ENCODE measurements at regions not wholly inside any gene's neighbourhood (a gene's known extent, or its start where the extent isn't known, plus 50 kb on each side); places are given as distances from the start of the nearest gene placed in this dataset.
"Not testable (repeated sequence)": the region's sequence is repeated elsewhere in the genome, so short reads cannot be mapped to it uniquely, and the experiment has no call there.

- Histone ChIP-seq H3K27ac (no peak overlapping the region), H3K9me3 (no peaks in the 10 kb centered on the region), H3K4me1 (ENCODE audit: insufficient read depth) (no peaks in the 10 kb centered on the region), H3K27me3 (no peaks in the 10 kb centered on the region), H3K36me3 (no peaks in the 10 kb centered on the region), H3K4me3 (no peak overlapping the region)
- 58 to 79% (median 70%) methylated on average over 2 of the region's 2 CpGs for WGBS, 3 donors
- TF ChIP-seq EP300 (IDR thresholded peaks at IDR 0.05) (no peak), POLR2A (IDR thresholded peaks at IDR 0.05) (no peak), CTCF (IDR thresholded peaks at IDR 0.05) (no peak)
- intact Hi-C loops (cut with DNase I), result no loop called here
- DNase-seq, result no peak
Observed at GRCh38 chr5:74390822-74391221, 249.7 kb downstream of the ENC1 start.

GRCh38 chr5:74390306-74390637 lies 250.3 kb downstream of the ENC1 start:
- Histone ChIP-seq H3K27me3 (no peaks in the 10 kb centered on the region), H3K9me3 (no peaks in the 10 kb centered on the region), H3K4me1 (ENCODE audit: insufficient read depth) (no peaks in the 10 kb centered on the region), H3K27ac (no peak overlapping the region), H3K36me3 (no peaks in the 10 kb centered on the region), H3K4me3 (no peak overlapping the region)
- WGBS, 3 donors, result 83 to 89% (median 84%) methylated on average over 1 of the region's 1 CpG
- TF ChIP-seq CTCF (IDR thresholded peaks at IDR 0.05) (no peak), EP300 (IDR thresholded peaks at IDR 0.05) (no peak), POLR2A (IDR thresholded peaks at IDR 0.05) (no peak)
- DNase-seq, result no peak
- intact Hi-C loops (cut with DNase I), result no loop called here

DNA sequence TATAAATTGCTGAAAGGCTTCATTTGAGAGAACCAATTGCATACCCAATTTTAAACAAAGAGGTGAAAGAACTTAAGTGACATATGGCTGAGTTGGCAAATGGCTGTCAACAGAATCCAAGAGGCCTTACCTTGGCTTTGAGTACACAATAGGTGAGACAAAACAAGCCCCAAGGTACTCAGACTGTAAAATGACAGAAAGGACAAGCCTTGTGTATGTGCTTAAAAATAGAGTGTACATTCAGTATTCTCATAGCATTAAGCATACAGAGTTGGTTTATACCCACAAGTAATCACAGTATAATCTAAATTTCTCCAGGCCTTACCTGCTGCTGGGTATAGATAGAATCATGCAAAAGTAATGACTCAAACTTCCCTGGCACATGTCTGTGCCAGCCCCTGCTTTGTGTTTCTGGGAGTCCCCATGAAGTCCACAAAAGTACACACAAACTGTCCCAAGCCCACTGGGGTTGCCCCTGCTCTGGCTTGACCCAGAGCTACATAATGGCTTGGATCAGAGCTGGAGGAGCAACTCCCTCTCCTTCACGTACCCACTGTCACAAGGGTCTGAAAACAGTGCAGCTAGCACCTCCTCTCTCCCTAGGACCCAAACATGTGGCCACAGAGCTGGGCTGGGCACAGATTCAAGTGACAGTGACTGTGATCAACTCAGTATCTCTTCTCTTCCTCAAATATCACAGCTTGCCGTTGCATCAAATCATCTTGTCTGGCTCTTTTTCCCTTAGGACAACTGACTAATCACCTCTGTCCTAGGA lies 250.8 kb downstream of the ENC1 start:
- no peaks in the 10 kb centered on the region for H3K36me3 ChIP-seq
- 60 to 62% (median 61%) methylated on average over 2 of the region's 2 CpGs for WGBS, 3 donors
- H3K4me1 ChIP-seq (ENCODE audit: insufficient read depth), result no peaks in the 10 kb centered on the region
- intact Hi-C loops (cut with DNase I), result loop anchor here in 1 of 4 donors (10.0 kb wide), 1 partner anchor 255 kb away; the partner anchor contains the start of gene ENC1
- H3K9me3 ChIP-seq, result no peaks in the 10 kb centered on the region
- H3K27me3 ChIP-seq, result no peaks in the 10 kb centered on the region
- no peak overlapping the region for H3K27ac ChIP-seq
- H3K4me3 ChIP-seq, result no peak overlapping the region
- no peak for DNase-seq
- TF ChIP-seq CTCF (IDR thresholded peaks at IDR 0.05), result no peak
- TF ChIP-seq EP300 (IDR thresholded peaks at IDR 0.05), result no peak
- no peak for TF ChIP-seq POLR2A (IDR thresholded peaks at IDR 0.05)

- peaks cover 10% of the 10 kb centered on the region for H3K4me1 ChIP-seq (ENCODE audit: insufficient read depth)
- not testable (repeated sequence) for H3K9me3 ChIP-seq, H3K27me3 ChIP-seq, H3K4me3 ChIP-seq, DNase-seq, H3K27ac ChIP-seq, H3K36me3 ChIP-seq
- intact Hi-C loops (cut with DNase I), result loop anchor here in 1 of 4 donors (10.0 kb wide), 1 partner anchor 256 kb away; the partner anchor contains the start of gene ENC1
- WGBS, 3 donors, result 95 to 96% (median 96%) methylated on average over 2 of the region's 2 CpGs
Observed at GRCh38 chr5:74388411-74388810, 252.1 kb downstream of the ENC1 start.

GRCh38 chr5:74386571-74387334 lies 253.8 kb downstream of the ENC1 start:
- Histone ChIP-seq H3K36me3 (no peaks in the 10 kb centered on the region), H3K27me3 (no peaks in the 10 kb centered on the region), H3K27ac (no peak overlapping the region), H3K4me3 (no peak overlapping the region), H3K9me3 (no peaks in the 10 kb centered on the region), H3K4me1 (ENCODE audit: insufficient read depth) (peaks cover 11% of the 10 kb centered on the region)
- intact Hi-C loops (cut with DNase I), result loop anchor here in 1 of 4 donors (10.0 kb wide), 1 partner anchor 258 kb away; the partner anchor contains the start of gene ENC1
- no peak for TF ChIP-seq CTCF (IDR thresholded peaks at IDR 0.05)
- no peak for TF ChIP-seq EP300 (IDR thresholded peaks at IDR 0.05)
- no peak for TF ChIP-seq POLR2A (IDR thresholded peaks at IDR 0.05)
- DNase-seq, result no peak
- 92 to 94% (median 92%) methylated on average over 4 of the region's 4 CpGs for WGBS, 3 donors

Measured in ovary (tissue), 7 donors.